ENCODE measurements at regions not wholly inside any gene's neighbourhood (a gene's known extent, or its start where the extent isn't known, plus 50 kb on each side); places are given as distances from the start of the nearest gene placed in this dataset.

GRCh38 chr18:39403121-39403520 is 1837.5 kb upstream of the CELF4 start:
- no peak for TF ChIP-seq TAF1 (IDR thresholded peaks at IDR 0.05; ENCODE audit: borderline replicate concordance, insufficient read depth, low read length)
- TF ChIP-seq SIN3A (IDR thresholded peaks at IDR 0.05; ENCODE audit: borderline replicate concordance, insufficient read depth, low read length), result no peak
- no peak for TF ChIP-seq POLR2AphosphoS5 (IDR thresholded peaks at IDR 0.05; ENCODE audit: low read depth, low read length)
- TF ChIP-seq, protein P1, sequence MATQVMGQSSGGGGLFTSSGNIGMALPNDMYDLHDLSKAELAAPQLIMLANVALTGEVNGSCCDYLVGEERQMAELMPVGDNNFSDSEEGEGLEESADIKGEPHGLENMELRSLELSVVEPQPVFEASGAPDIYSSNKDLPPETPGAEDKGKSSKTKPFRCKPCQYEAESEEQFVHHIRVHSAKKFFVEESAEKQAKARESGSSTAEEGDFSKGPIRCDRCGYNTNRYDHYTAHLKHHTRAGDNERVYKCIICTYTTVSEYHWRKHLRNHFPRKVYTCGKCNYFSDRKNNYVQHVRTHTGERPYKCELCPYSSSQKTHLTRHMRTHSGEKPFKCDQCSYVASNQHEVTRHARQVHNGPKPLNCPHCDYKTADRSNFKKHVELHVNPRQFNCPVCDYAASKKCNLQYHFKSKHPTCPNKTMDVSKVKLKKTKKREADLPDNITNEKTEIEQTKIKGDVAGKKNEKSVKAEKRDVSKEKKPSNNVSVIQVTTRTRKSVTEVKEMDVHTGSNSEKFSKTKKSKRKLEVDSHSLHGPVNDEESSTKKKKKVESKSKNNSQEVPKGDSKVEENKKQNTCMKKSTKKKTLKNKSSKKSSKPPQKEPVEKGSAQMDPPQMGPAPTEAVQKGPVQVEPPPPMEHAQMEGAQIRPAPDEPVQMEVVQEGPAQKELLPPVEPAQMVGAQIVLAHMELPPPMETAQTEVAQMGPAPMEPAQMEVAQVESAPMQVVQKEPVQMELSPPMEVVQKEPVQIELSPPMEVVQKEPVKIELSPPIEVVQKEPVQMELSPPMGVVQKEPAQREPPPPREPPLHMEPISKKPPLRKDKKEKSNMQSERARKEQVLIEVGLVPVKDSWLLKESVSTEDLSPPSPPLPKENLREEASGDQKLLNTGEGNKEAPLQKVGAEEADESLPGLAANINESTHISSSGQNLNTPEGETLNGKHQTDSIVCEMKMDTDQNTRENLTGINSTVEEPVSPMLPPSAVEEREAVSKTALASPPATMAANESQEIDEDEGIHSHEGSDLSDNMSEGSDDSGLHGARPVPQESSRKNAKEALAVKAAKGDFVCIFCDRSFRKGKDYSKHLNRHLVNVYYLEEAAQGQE (IDR thresholded peaks at IDR 0.05; ENCODE audit: insufficient read depth in 1 of 2, low read depth in 2 of 2, low read length in 2 of 2), result no peak

Measured in PFSK-1 (cell line).